GM04504 (cell line): ENCODE measurements at regions not wholly inside any gene's neighbourhood (a gene's known extent, or its start where the extent isn't known, plus 50 kb on each side); places are given as distances from the start of the nearest gene placed in this dataset.

ENCODE experiments used
- DNase-seq: peaks from one replicate; pipeline ENCODE4 v3.0.0-alpha.2; 2012; ENCODE audit warnings: low read depth

- DNase-seq: no peak
These were observed 319.0 kb downstream of the TMEM114 start for GRCh38 chr16:8271344-8271743.

- DNase-seq: no peak
These were observed 328.0 kb downstream of the TMEM114 start for GRCh38 chr16:8262299-8262698.

- DNase-seq: no peak
These were observed 330.2 kb downstream of the TMEM114 start for GRCh38 chr16:8260140-8260539.

GRCh38 chr16:8258523-8258922 is 331.8 kb downstream of the TMEM114 start:
- no peak for DNase-seq

GRCh38 chr16:8257561-8257960 is 332.8 kb downstream of the TMEM114 start:
- no peak for DNase-seq

- DNase-seq: no peak
These were observed 335.9 kb downstream of the TMEM114 start for GRCh38 chr16:8254405-8254804.

GRCh38 chr16:8253718-8254117 is 336.6 kb downstream of the TMEM114 start:
- DNase-seq: no peak

GRCh38 chr16:8251727-8252126 is 338.6 kb downstream of the TMEM114 start:
- no peak for DNase-seq

GRCh38 chr16:8251298-8251697 is 339.0 kb downstream of the TMEM114 start:
- no peak for DNase-seq

- DNase-seq: no peak
These were observed 342.3 kb downstream of the TMEM114 start for GRCh38 chr16:8247993-8248392.

- DNase-seq: no peak
These were observed 346.3 kb downstream of the TMEM114 start for GRCh38 chr16:8243981-8244380.

GRCh38 chr16:8241408-8241807 is 348.9 kb downstream of the TMEM114 start:
- no peak for DNase-seq

- no peak for DNase-seq
These were observed 350.9 kb downstream of the TMEM114 start for GRCh38 chr16:8239443-8239842.

GRCh38 chr16:8237452-8237851 is 352.9 kb downstream of the TMEM114 start:
- DNase-seq: no peak

- DNase-seq: no peak
These were observed 353.5 kb downstream of the TMEM114 start for GRCh38 chr16:8236816-8237215.

GRCh38 chr16:8230497-8230896 is 359.8 kb downstream of the TMEM114 start:
- DNase-seq: no peak

- DNase-seq: no peak
These were observed 361.2 kb downstream of the TMEM114 start for GRCh38 chr16:8229011-8229520.

- DNase-seq: no peak
These were observed 373.1 kb downstream of the TMEM114 start for GRCh38 chr16:8217201-8217600.

GRCh38 chr16:8204769-8205168 is 385.5 kb downstream of the TMEM114 start:
- no peak for DNase-seq

GRCh38 chr16:8204096-8204495 is 386.2 kb downstream of the TMEM114 start:
- no peak for DNase-seq

GRCh38 chr16:8203101-8203500 is 387.2 kb downstream of the TMEM114 start:
- no peak for DNase-seq

GRCh38 chr16:8200839-8201238 is 389.5 kb downstream of the TMEM114 start:
- no peak for DNase-seq

- no peak for DNase-seq
These were observed 390.9 kb downstream of the TMEM114 start for GRCh38 chr16:8199390-8199789.

- no peak for DNase-seq
These were observed 395.5 kb downstream of the TMEM114 start for GRCh38 chr16:8194794-8195193.

- no peak for DNase-seq
These were observed 401.5 kb downstream of the TMEM114 start for GRCh38 chr16:8188841-8189240.
